ENCODE measurements at regions not wholly inside any gene's neighbourhood (a gene's known extent, or its start where the extent isn't known, plus 50 kb on each side); places are given as distances from the start of the nearest gene placed in this dataset.

GRCh38 chr14:54094765-54095164 is 138.1 kb upstream of the BMP4 start:
- TF ChIP-seq, protein P1, sequence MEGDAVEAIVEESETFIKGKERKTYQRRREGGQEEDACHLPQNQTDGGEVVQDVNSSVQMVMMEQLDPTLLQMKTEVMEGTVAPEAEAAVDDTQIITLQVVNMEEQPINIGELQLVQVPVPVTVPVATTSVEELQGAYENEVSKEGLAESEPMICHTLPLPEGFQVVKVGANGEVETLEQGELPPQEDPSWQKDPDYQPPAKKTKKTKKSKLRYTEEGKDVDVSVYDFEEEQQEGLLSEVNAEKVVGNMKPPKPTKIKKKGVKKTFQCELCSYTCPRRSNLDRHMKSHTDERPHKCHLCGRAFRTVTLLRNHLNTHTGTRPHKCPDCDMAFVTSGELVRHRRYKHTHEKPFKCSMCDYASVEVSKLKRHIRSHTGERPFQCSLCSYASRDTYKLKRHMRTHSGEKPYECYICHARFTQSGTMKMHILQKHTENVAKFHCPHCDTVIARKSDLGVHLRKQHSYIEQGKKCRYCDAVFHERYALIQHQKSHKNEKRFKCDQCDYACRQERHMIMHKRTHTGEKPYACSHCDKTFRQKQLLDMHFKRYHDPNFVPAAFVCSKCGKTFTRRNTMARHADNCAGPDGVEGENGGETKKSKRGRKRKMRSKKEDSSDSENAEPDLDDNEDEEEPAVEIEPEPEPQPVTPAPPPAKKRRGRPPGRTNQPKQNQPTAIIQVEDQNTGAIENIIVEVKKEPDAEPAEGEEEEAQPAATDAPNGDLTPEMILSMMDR (IDR thresholded peaks at IDR 0.05): no peak
- TF ChIP-seq POLR2AphosphoS5 (IDR thresholded peaks at IDR 0.05) (no peak), EP300 (IDR thresholded peaks at IDR 0.05) (no peak)
